Right hindlimb (tissue), 1 donor: ENCODE measurements at regions not wholly inside any gene's neighbourhood (a gene's known extent, or its start where the extent isn't known, plus 50 kb on each side); places are given as distances from the start of the nearest gene placed in this dataset.

Source experiments
- DNase-seq: peaks from one replicate; pipeline ENCODE4 v3.0.0-alpha.2; 2018

GRCh38 chr5:135246923-135247795, 151.9 kb downstream of the MACROH2A1 start:
- no peak for DNase-seq

GRCh38 chr5:135246605-135246922, 152.5 kb downstream of the MACROH2A1 start:
- no peak for DNase-seq

GRCh38 chr5:135245521-135246499, 153.2 kb downstream of the MACROH2A1 start:
- no peak for DNase-seq

- peak; percentile 7 for DNase-seq
Measured at GRCh38 chr5:135244620-135245021, 154.4 kb downstream of the MACROH2A1 start.

- peak; percentile 85 for DNase-seq
Measured at GRCh38 chr5:135243556-135244285, 155.3 kb downstream of the MACROH2A1 start.

GRCh38 chr5:135242866-135243555, 156.0 kb downstream of the MACROH2A1 start:
- peak; percentile 51 for DNase-seq

- DNase-seq, result peak; percentile 45
Measured at GRCh38 chr5:135242021-135242865, 156.8 kb downstream of the MACROH2A1 start.

GRCh38 chr5:135241536-135241935, 157.5 kb downstream of the MACROH2A1 start:
- DNase-seq, result peak; percentile 14

- no peak for DNase-seq
Measured at GRCh38 chr5:135240781-135241360, 158.2 kb downstream of the MACROH2A1 start.

GRCh38 chr5:135240283-135240633, 158.8 kb downstream of the MACROH2A1 start:
- DNase-seq, result peak; percentile 8

GRCh38 chr5:135239453-135240282, 159.4 kb downstream of the MACROH2A1 start:
- DNase-seq, result peak; percentile 26

GRCh38 chr5:135238622-135239452, 160.2 kb downstream of the MACROH2A1 start:
- DNase-seq, result peak; percentile 21

- no peak for DNase-seq
Measured at GRCh38 chr5:135237748-135238103, 161.3 kb downstream of the MACROH2A1 start.

- DNase-seq, result peak; percentile 73
Measured at GRCh38 chr5:135236908-135237747, 161.9 kb downstream of the MACROH2A1 start.

- peak; percentile 60 for DNase-seq
Measured at GRCh38 chr5:135236228-135236907, 162.7 kb downstream of the MACROH2A1 start.

- peak; percentile 10 for DNase-seq
Measured at GRCh38 chr5:135235551-135236227, 163.3 kb downstream of the MACROH2A1 start.
